Activated naive CD4-positive, alpha-beta T cell treated with anti-CD3 and anti-CD28 coated beads, Interleukin-2, amount 50 U/mL, for 16 hours (primary cell): ENCODE measurements at regions not wholly inside any gene's neighbourhood (a gene's known extent, or its start where the extent isn't known, plus 50 kb on each side); places are given as distances from the start of the nearest gene placed in this dataset.

Experiments used
- DNase-seq: peaks from one replicate; pipeline ENCODE4 v3.0.0-alpha.2; 2020

GRCh38 chr1:114219172-114219868 lies 65.7 kb upstream of the SYT6 start:
- DNase-seq: no peak

GRCh38 chr1:114218361-114219171 lies 64.9 kb upstream of the SYT6 start:
- no peak for DNase-seq

GRCh38 chr1:114216431-114217173 lies 62.9 kb upstream of the SYT6 start:
- DNase-seq: no peak

- no peak for DNase-seq
These were observed 61.8 kb upstream of the SYT6 start for GRCh38 chr1:114215436-114215835.

GRCh38 chr1:114214016-114214415 lies 60.3 kb upstream of the SYT6 start:
- DNase-seq: no peak

GRCh38 chr1:114209971-114210370 lies 56.3 kb upstream of the SYT6 start:
- DNase-seq: no peak

GRCh38 chr1:114208714-114209113 lies 55.0 kb upstream of the SYT6 start:
- DNase-seq: no peak

- DNase-seq: no peak
These were observed 54.4 kb upstream of the SYT6 start for GRCh38 chr1:114208106-114208505.

GRCh38 chr1:114207635-114208034 lies 54.0 kb upstream of the SYT6 start:
- DNase-seq: no peak

- no peak for DNase-seq
These were observed 52.7 kb upstream of the SYT6 start for GRCh38 chr1:114206392-114206791.

- DNase-seq: no peak
These were observed 50.0 kb upstream of the SYT6 start for GRCh38 chr1:114203595-114204128.
